Left kidney (tissue), 1 donor: ENCODE measurements at regions not wholly inside any gene's neighbourhood (a gene's known extent, or its start where the extent isn't known, plus 50 kb on each side); places are given as distances from the start of the nearest gene placed in this dataset.

Experiments
- DNase-seq: peaks from one replicate; pipeline ENCODE4 v3.0.0-alpha.2; 2013

DNA sequence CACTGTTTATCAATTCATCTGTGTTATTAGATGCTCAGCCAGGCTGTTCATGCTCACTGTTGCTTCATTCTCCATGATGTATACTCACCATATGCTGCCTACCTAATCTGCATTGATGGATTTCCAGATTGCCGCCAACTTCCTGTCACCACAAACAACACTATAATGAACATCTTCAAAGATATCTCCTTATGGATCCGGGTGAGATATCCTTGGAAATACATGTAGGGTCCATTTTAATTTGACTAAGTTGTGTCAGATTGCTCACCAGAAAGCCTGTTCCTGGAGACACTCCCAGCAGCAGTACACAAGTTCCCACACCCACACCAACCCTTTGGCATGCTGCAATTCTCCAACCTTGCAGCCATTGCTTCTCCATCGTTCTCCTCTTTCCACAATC, 547.5 kb upstream of the TNP1 start:
- no peak for DNase-seq

DNA sequence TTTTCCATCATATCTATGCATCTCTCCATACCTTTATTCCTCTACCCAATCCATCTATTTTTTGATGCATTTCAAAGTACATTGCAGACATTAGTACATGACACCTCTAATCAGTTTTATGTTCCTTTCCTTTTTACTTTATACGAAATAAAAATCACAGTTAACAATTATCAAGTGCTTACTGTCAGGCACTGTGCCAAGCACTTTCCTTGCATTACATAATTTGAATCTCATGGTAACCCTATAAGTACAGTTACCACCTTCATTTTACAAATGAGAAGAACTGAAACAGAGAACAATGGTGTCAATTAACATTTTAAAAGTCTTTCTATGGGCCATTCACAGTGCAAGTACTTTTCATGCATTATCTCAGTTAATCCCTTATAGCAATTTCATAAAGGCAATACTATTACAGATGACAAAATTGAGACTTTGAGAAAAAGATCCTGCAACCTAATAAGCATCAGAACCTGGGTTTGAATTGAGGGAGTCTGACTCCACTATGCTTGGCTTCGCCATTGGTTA, 544.4 kb upstream of the TNP1 start:
- no peak for DNase-seq

DNA sequence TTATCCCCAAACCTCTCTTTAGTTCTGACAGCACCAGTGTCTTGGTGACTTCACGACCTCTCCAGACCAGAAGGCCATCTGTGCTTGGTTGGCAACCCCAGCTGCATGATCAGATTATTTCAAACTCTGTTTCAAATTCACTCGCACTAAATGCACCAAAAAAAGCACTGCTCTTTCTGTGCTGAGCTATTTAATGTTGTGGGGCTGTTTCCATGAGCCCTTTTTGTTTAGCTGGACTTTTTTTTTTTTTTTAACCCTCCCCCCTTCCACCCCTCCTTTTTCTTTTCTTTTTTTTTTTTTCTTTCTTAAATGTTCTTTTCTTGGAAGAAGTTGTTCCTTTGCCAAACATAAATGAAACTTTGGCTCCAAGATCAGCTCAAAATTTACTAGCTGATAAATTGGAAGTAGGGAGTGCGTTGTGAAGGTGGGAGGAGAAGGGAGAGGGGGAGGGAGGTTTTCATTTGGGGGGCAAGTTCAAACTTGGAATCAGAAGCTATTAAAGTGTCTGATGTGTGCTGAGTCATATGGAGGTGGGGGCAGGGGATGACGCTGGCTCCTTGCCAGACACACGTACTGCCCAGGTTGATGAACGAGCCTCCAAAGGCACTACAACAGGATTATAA, 543.0 kb upstream of the TNP1 start:
- DNase-seq, result peak; percentile 69

DNA sequence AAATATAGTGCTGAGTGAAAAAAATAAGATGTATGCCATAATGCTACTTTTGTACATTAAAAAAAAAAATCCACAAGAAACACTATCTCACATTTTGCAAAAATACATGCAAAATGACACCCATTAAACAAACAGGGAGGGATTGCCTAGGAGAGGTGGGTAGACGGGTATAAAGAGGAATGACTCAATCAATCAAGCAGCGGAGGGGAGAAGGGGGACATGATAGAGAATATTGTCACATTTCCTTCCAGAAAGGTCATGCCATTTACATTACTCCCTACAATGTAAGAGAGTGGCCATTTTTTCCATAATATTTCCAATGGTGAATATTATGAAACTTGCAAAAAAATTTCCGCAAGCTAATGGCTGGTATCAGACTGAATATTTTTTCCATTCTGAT, 542.3 kb upstream of the TNP1 start:
- DNase-seq, result no peak

DNA sequence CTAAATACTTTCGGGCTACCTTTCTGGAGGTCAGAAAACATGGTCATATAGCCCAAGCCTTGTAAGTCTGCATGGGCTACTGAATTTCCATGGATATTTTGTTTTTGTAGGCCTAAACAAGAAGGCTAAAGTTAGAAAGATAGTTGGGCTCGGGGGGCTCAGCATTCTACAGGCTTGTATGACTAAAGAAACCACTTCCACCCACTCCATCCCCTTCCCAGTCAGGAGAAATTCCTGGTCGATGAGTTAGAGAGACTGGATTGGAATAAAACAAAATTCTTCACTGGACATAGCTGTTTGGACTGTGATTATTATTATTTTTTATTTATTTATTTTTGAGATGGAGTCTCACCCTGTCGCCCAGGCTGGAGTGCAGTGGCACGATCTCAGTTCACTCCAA, 539.4 kb upstream of the TNP1 start:
- no peak for DNase-seq

DNA sequence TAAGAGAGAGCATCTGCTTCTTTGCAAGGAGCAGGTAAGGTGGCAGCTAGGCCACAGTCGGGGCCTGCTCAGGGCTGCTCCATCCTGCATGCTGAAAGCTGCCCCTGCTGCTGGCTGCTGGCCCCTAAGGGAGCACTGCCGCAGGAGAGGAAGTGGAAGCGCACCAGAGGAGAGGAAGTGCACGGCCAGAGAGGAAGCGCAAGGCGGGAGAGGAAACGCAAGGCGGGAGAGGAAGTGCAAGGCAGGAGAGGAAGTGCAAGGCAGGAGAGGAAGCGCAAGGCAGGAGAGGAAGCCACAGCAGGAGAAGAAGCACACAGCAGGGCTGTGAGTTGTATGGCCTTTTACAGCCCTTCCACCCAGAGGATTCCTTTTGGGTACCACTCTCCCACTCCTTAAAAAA, 539.0 kb upstream of the TNP1 start:
- no peak for DNase-seq

DNA sequence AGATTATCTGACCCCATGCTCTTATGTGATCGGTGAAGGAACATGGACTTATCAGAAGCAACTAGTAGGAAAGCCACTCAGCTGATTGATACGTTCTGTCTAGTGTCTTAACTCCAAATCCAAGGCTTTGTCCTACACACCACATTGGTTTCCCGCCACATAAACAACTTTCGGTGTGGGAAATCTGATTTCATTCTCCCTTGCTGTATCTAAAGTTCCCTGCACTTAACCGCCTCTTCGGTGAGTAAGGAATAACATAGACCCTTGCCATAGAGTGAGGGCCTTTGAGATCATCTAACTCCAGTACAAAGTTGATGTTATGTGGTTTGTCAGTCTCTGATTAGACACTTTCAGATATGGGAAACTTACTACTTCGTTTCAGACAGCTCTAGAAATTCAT, 538.2 kb upstream of the TNP1 start:
- no peak for DNase-seq

DNA sequence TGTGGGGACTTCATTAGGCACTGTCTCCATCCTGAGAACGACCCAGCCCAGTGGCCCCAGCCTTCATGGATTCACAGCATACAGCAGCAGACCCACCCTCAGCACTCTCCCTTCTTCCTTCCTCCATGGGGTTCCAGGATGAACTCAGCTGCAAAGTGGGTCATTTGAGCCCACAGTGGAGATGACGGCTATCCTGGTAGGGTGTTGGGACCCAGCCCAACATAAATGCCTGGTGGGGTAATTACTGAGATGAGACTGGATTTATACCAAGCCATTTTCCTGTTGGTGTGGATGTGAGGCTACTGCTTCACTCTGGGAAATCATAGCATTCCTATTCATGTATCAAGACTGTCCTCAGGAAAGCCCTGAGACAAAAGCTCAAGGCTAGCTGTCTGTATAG, 536.7 kb upstream of the TNP1 start:
- no peak for DNase-seq

DNA sequence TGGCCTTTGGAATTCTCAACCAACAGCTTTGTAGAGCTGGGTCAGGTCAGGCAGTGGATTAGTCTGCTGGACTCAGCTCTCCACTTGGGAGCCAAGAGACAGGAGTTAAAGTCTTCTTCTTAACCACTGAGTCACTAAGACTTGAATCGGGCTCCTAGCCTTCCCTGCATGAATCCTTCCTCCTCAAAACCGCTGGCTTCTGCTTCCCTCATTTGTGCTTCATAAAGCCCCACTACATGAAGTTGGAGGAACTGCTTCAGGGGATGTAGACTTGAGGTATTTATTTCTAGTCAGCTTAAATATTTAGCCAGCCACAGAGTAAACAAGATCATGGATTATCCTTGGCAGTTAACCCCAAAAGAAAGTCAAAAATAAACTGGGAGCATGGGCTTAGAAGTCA, 536.3 kb upstream of the TNP1 start:
- no peak for DNase-seq

DNA sequence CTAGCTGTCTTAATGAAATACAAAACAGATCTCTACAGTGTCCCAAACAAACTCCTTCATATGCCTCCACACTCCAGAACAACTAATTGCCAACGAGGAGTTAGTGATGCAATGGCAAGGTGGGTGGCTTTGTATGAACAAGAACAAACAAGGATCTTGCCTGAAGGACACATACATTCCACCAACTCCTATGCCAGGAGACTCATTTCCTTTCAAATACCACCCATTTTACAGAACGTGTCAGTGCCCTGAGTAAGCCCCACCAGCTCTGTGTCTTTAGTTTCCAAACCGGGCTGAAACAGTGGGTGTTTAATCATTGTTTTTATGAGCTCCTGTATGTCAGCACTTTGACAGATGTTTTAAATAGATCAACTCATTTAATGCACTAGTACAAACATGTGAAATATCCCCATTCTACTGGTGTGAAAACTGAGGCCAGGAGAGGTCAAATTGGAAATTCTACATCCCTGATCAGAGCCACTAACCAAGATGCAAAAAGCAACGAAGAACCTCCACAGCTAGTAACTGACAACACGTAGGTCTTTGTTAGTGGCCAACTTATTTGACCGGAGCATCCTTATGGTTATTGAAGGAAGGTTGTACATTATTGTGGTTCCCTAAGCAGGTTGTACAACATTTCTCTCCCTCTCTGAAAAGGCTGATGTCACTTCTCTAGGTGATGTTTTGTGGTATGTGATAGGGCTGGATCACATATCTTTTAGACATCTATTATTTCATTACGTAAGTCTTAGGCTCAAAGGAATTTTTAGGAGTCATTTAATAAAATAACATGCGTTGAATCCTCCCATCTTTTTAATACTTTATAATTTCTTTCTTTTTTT, 534.9 kb upstream of the TNP1 start:
- DNase-seq, result no peak

DNA sequence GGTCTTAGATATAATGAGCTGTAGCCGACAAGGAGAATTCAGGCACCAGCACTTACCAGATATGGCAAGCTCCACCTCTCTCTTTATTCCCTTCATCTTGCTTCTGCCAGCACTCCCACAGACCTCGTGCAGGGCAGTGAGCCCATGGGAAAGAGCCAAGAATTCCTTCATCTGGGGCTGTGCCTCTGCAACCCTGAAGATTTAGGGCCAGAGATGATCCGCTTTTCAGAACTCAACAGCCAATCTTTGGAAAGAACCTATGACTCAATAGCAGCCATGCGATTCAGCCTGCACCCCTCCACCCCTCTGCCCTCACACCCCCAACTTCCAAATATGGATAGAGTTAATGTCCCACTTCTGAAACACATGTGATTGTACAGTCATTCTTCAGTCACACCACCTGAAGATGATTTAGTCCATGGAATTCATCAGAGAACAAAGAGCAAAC, 533.7 kb upstream of the TNP1 start:
- DNase-seq, result no peak

DNA sequence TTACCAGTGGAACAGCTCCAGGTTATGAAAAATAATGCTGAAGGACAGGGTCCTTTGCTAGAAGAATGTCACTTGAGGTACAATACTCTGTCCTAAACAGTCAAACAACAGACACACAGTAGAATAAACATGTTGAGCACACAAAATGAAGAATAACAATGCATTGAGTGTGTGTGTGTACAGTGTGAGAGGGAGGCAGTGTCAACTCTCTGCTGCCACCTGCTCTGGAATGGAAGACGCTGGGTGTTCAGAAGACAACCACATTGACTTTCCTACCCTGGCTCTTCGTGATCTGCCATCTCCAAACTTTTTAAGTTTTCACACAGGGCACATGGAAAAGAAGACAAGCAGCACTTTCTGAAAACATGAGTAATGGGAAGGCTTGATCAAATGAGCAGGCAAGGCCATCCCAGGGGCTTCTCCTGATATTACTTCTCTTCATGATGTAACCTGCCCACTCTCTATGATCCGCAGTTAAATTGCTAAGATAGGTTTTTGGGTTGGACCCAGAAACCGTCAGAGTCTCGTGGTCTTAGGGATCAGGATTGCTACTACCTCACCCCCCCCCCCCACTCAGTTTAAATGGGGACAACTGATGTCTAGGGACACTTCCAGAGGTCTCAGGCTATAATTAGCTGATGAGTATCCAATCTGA, 533.2 kb upstream of the TNP1 start:
- DNase-seq, result no peak

DNA sequence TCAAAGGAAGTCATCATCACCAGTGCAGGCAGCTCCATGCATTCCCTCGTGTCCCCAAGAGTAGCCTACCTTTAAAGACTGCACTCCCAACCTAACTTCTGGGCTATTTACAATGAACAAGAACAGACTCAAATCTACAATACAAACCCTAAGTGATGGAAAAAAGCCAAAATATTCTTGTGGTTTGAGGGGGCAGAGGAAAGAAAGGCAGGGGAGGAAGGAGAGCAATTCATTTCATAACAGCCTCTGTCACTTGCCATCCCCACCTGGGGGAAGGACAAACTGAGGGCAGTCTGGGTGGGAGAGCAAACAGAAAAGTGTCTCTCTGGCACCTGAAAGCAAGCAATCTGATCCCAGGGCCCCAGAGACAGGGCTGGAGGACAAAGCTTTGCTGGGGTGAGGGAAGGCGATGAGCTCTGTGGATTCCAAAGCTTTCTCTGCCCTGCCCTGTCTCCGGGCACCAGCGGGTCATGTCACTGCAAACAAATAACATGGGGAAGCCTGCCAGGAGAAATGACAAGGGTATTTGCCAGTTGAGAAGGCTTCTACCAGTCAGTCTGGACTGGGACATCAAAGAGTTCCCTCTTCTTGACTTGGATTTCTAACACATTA, 528.0 kb upstream of the TNP1 start:
- DNase-seq, result no peak

DNA sequence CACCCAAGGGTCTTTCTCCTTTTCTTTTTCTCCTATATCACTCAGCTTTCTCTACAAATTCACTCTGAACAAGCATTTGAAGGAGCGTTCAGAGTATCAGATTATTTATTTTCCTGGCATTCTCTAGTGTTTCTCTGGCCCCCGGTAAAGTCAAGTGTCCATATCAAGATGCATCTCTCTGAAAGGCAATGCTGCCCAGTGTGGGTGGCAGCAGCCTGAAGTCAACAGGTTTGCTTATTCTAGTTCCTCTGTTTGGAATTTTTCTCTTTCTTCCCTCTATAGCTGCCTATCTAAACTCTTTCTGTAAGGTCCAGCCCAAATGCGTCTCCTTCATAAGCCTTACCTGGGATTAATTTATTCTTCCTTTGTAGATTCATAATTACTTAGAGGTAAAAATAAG, 526.2 kb upstream of the TNP1 start:
- DNase-seq, result no peak

DNA sequence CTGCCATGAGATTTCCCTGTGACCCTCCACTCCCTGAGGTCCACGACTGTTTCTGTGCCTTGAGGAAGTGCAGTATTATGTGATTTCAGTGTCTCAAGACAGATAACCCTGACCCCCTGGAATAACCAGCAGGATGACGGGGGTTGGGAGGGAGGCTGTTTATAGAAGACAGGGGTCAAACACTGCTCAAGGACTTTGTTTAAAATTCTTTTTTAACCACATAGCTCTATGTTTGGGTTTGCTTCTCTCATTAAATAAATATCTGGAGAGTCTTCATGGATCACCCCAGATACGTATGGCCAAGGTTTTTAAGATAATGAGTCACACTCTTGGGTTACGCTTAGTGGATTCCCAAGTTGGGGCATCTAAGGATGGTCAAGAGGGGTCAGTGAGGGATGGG, 523.8 kb upstream of the TNP1 start:
- DNase-seq, result no peak

DNA sequence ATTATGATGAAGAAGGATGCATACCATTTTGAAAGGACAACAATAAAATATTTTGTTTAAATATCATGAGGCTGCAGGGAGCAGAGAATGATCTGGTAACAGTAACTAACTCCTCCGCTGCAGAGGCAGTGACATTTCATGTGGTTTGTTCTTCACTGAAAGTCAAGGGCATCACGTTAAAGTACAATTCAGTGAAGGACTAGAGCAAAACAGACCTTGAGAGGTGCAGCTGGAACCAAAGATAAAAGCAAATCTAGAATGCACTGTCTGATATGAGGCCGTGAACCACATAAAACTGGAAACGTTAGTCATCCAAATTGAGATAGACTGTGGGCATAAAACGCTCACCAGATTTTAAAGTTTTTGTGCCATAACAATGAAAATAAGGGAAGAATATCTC, 522.9 kb upstream of the TNP1 start:
- no peak for DNase-seq

DNA sequence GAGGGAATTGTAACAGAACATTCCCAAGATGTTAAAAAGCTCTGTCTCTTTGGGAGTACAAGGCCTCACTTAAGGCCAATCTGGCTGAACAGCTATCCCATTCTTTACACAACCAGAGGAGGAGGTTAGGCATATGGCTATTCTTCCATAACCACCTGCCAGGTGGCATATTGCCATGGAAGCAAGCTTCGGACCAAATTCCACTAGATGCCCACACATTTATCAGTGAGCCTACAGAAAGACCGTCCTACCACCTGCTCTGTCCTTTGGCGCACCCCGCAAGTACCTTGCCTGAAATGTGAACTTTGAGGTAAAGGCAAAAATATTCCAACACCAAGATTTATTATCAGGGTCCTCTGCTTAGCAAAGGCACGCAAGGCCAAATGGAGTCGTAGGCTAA, 519.9 kb upstream of the TNP1 start:
- DNase-seq, result no peak

DNA sequence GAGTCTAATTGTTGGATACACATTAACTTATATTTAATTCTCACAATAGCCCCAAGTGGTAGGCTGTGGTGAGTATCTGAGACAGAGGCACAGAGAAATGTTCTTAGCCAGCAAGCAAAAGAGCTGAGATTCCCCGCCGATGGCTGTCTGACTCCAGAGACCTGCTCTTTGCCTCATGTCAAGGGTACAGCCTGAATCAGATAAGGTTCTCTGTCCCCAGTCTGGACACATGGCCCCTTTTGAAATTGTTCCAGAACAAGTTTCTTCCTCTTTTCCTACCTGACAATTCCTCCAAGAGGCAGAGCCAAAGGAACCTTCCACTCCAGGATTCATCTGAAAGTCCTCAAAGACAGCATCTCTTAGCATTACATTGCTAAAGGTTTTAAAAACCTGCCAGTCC, 512.9 kb upstream of the TNP1 start:
- no peak for DNase-seq

DNA sequence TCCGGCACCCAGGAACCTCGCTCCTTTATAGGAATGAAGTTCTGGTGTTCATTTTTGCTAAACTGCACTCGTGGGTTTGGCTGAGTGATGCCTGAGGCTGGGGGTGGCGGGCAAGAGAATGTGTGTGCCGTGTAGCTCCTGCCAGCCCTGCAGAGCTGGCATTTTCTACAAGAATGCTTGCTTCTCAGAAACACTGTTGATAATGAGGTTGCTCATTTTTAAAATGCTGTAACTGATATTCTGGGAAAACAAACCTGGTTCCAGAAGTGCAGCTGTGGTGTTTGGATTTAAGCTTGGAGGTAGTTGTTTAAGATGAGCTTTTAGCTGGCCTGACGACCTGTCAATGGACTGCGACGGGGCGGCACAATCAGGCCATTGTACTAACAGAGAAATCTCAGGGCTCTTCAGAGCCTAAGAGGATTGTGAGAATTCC, 511.9 kb upstream of the TNP1 start:
- no peak for DNase-seq

DNA sequence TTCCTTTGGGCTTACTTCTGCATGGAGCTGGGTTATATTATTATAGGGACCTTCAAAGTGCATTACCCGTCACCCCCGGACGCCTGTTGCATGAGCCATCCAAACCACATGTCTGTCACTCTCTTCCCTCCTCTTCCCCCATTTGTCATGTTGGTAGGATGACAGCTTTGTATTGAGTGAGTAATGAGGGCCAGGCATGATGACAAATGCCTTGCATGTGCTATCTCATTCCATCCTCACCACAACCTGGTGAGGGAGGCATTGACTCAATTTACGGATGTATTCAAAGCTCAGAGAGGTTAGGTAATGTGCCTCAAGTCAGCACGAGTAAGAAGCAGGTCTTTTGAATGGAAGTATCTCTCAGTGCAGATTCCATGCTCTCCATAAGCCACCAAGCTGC, 510.5 kb upstream of the TNP1 start:
- no peak for DNase-seq

DNA sequence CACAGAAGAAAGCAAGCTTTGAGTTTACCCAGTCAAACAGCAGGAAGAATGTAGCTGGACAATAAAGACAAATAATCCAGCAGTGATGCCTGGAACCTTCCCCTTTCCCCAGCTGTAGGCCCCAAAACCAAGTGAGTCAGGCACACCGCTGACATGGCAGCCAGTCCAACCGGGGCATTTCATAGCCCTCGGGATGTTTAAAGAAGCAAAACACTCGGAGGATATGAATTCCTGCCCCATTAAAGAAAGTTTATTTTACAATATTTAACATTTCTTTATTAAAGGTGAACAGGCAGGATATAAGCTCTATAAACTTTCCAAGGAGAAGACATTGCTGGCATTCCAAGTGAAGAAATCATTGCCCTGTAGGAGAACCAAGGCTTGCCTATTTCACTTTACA, 507.6 kb upstream of the TNP1 start:
- DNase-seq, result no peak

DNA sequence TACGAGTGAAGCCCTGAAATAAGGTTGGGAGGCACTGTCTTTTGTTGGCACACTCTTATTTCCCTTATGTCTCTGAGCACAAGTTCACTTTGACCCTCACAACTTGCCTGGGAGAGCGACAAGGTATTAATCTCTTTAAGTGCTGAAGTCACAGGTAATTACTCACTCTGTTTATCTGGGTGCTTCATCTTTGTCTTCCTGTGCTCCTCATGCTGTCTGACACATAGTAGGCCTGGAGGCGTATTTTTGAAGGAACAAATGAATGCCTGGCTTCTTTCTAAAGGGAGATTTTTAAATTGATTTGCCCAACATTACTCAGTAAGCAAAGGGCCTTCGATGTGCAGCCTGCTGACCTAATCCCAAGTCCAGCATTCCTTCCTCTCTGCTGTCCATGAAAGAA, 507.1 kb upstream of the TNP1 start:
- no peak for DNase-seq
